Kidney glomerular epithelial cell (primary cell): ENCODE measurements at regions not wholly inside any gene's neighbourhood (a gene's known extent, or its start where the extent isn't known, plus 50 kb on each side); places are given as distances from the start of the nearest gene placed in this dataset.

Experiments used
- DNase-seq: peaks from one replicate; lab custom pipeline; 2025; lab: John Stamatoyannopoulos, UW

GRCh38 chr18:11268741-11269233 lies 119.4 kb upstream of the PIEZO2 start:
- no peak for DNase-seq

- DNase-seq = no peak
These were observed 118.8 kb upstream of the PIEZO2 start for GRCh38 chr18:11268153-11268552.

- no peak for DNase-seq
These were observed 117.6 kb upstream of the PIEZO2 start for GRCh38 chr18:11266781-11267480.

GRCh38 chr18:11261486-11261885 lies 112.1 kb upstream of the PIEZO2 start:
- DNase-seq = no peak

GRCh38 chr18:11260961-11261461 lies 111.6 kb upstream of the PIEZO2 start:
- DNase-seq = no peak

- no peak for DNase-seq
These were observed 110.2 kb upstream of the PIEZO2 start for GRCh38 chr18:11259469-11260150.

- no peak for DNase-seq
These were observed 108.8 kb upstream of the PIEZO2 start for GRCh38 chr18:11258039-11258610.

GRCh38 chr18:11256251-11256650 lies 106.9 kb upstream of the PIEZO2 start:
- no peak for DNase-seq

GRCh38 chr18:11251891-11252270 lies 102.5 kb upstream of the PIEZO2 start:
- no peak for DNase-seq

GRCh38 chr18:11251229-11251890 lies 102.0 kb upstream of the PIEZO2 start:
- no peak for DNase-seq

- DNase-seq = no peak
These were observed 100.0 kb upstream of the PIEZO2 start for GRCh38 chr18:11249391-11249790.

- no peak for DNase-seq
These were observed 98.1 kb upstream of the PIEZO2 start for GRCh38 chr18:11247381-11247970.

- no peak for DNase-seq
These were observed 97.3 kb upstream of the PIEZO2 start for GRCh38 chr18:11246495-11247300.

GRCh38 chr18:11245879-11246278 lies 96.5 kb upstream of the PIEZO2 start:
- no peak for DNase-seq

GRCh38 chr18:11237484-11237883 lies 88.1 kb upstream of the PIEZO2 start:
- DNase-seq = no peak

- DNase-seq = no peak
These were observed 87.7 kb upstream of the PIEZO2 start for GRCh38 chr18:11237066-11237465.

GRCh38 chr18:11224153-11224552 lies 74.8 kb upstream of the PIEZO2 start:
- DNase-seq = no peak

- no peak for DNase-seq
These were observed 70.2 kb upstream of the PIEZO2 start for GRCh38 chr18:11219571-11219970.

GRCh38 chr18:11215216-11215615 lies 65.8 kb upstream of the PIEZO2 start:
- no peak for DNase-seq

GRCh38 chr18:11204020-11204419 lies 54.7 kb upstream of the PIEZO2 start:
- no peak for DNase-seq

- no peak for DNase-seq
These were observed 50.1 kb upstream of the PIEZO2 start for GRCh38 chr18:11199477-11199876.
